ENCODE measurements at regions not wholly inside any gene's neighbourhood (a gene's known extent, or its start where the extent isn't known, plus 50 kb on each side); places are given as distances from the start of the nearest gene placed in this dataset.
A peak's percentile ranks its signal among the peaks of the same experiment; 100 is the strongest.
"Not testable (repeated sequence)": the region's sequence is repeated elsewhere in the genome, so short reads cannot be mapped to it uniquely, and the experiment has no call there.

DNA sequence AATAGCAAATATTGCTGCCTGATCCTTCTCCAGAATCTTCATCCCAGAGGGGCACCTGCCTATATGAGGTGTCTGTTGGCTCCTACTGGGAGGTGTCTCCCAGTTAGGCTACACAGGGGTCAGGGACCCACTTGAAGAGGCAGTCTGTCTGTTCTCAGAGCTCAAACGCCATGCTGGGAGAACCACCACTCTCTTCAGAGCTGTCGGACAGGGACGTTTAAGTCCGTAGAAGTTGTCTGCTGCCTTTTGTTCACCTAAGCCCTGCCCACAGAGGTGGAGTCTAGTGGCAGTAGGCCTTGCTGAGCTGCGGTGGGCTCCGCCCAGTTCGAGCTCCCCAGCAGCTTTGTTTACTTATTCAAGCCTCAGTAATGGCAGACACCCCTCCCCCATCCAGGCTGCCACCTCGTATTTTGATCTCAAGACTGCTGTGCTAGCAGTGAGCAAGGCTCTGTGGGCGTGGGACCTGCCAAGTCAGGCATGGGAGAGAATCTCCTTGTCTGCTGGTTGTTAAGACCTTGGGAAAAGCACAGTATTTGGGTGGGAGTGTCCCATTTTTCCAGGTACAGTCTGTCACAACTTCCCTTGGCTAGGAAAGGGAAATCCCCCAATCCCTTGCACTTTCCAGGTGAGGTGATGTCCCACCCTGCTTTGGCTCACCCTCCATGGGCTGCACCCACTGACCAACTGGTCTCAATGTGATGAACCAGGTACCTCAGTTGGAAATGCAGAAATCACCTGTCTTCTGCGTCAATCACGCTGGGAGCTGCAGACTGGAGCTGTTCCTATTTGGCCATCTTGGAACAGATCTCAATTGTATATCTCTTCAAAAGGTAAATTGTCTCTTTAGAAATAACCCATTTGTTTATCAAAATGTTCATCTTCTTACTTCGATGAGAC lies 87.4 kb upstream of the ITPRID2 start (continued):
- TF ChIP-seq, protein P1, sequence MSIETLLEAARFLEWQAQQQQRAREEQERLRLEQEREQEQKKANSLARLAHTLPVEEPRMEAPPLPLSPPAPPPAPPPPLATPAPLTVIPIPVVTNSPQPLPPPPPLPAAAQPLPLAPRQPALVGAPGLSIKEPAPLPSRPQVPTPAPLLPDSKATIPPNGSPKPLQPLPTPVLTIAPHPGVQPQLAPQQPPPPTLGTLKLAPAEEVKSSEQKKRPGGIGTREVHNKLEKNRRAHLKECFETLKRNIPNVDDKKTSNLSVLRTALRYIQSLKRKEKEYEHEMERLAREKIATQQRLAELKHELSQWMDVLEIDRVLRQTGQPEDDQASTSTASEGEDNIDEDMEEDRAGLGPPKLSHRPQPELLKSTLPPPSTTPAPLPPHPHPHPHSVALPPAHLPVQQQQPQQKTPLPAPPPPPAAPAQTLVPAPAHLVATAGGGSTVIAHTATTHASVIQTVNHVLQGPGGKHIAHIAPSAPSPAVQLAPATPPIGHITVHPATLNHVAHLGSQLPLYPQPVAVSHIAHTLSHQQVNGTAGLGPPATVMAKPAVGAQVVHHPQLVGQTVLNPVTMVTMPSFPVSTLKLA (conservative IDR thresholded peaks at IDR 0.05): 0 out of 4 replicates have a peak, but pooled peaks of 1 of the 2 experiments have one; percentile 39
- peak; percentile 57; the same call in 1 of the 2 replicates for TF ChIP-seq HDAC2 (IDR thresholded peaks at IDR 0.05)
- not testable (repeated sequence) for TF ChIP-seq ATF1 (CRISPR knock-in tag; IDR thresholded peaks at IDR 0.05)
- peak; percentile 38 for TF ChIP-seq ATF1 (tag; IDR thresholded peaks at IDR 0.05)
- TF ChIP-seq ZNF57 (CRISPR knock-in tag; IDR thresholded peaks at IDR 0.05): 0 out of 2 replicates have a peak, but pooled peaks have one; percentile 11
- TF ChIP-seq NFRKB (IDR thresholded peaks at IDR 0.05; ENCODE audit: low read depth): peak; percentile 56; the same call in 1 of the 2 replicates
- peak; percentile 61; the same call in 1 of the 2 replicates for TF ChIP-seq RNF2 (IDR thresholded peaks at IDR 0.05)
- TF ChIP-seq ZNF253 (CRISPR knock-in tag; conservative IDR thresholded peaks at IDR 0.05): 0 out of 2 replicates have a peak, but pooled peaks have one; percentile 55
